Vagina (tissue), 2 donors: ENCODE measurements at regions not wholly inside any gene's neighbourhood (a gene's known extent, or its start where the extent isn't known, plus 50 kb on each side); places are given as distances from the start of the nearest gene placed in this dataset.

Source experiments
- DNase-seq, 2 donors: peaks; one replicate each; pipeline ENCODE4 v3.0.0-alpha.2; 2017; ENCODE audit errors: extremely low spot score in 2 of 2
- H3K27ac ChIP-seq: fragments of 200-600 bp; sonication (generic); one replicate; pipeline ENCODE4 v1.5.1; 2019
- H3K27me3 ChIP-seq: fragments of 200-600 bp; sonication (generic); one replicate; pipeline ENCODE4 v1.5.1; 2019
- H3K36me3 ChIP-seq, 2 donors: fragments of 200-600 bp; sonication (generic); one replicate each; pipeline ENCODE4 v1.5.1; 2017 to 2019
- H3K4me1 ChIP-seq: fragments of 200-600 bp; sonication (generic); one replicate; pipeline ENCODE4 v1.5.1; 2019
- H3K4me3 ChIP-seq, 2 donors: fragments of 200-600 bp; sonication (generic); 1 replicate in 1 of 2; 2 replicates in 1 of 2; pipeline ENCODE4 v1.5.1; 2016 to 2019
- H3K9me3 ChIP-seq: fragments of 200-600 bp; sonication (generic); one replicate; pipeline ENCODE4 v1.5.1; 2019
- POLR2A ChIP-seq, 2 donors: fragments of 450-650 bp; IDR thresholded peaks; one replicate each; pipeline ENCODE4 v1.6.1; 2017; ENCODE audit warnings: antibody characterized with exemption in 2 of 2, mild to moderate bottlenecking in 2 of 2, moderate library complexity in 2 of 2
- POLR2AphosphoS5 ChIP-seq, 2 donors: sonication (generic); formaldehyde crosslinking; IDR thresholded peaks; one replicate each; pipeline ENCODE4 v1.9.0; 2017; ENCODE audit warnings: antibody characterized with exemption in 2 of 2, mild to moderate bottlenecking in 2 of 2, low read depth in 1 of 2; ENCODE audit not compliant: insufficient read depth in 1 of 2
- intact Hi-C: fragments of 100-400 bp; cut with DNase I; formaldehyde crosslinking; loops from one replicate; pipeline ENCODE4 v1.15.1; 2023
- TF ChIP-seq, protein P1 (sequence below), 3 experiments: fragments of 450-650 bp in 2 of 3; fragments of 200-600 bp in 1 of 3; sonication (generic) in 1 of 3; IDR thresholded peaks; one replicate each; pipeline ENCODE4 v1.5.1; 2017 to 2019; ENCODE audit warnings: antibody characterized with exemption in 3 of 3, mild to moderate bottlenecking in 2 of 3, moderate library complexity in 2 of 3

DNA sequence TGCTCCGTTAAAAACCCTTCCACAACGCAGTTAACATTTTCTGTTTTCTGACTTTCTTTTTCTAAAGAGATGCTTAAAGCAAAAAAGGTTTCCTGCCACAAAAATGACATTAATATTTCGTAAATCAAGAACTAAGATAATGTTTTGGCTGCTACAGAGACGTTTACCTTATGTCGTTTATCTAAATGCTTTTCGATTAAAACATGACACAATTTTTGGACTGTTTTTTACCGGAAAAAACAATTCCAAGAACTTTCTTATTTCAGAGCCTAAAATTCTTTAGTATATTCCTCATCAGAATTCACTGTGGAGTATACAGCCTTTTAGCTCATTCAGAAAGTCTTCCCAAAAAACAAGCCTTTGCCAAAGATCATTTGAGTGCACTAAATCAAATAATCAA, 278.0 kb upstream of the TCF4 start:
- H3K36me3 ChIP-seq: no peaks in the 10 kb centered on the region
- no peak for DNase-seq
- no peaks in the 10 kb centered on the region for H3K27me3 ChIP-seq
- H3K4me1 ChIP-seq: no peaks in the 10 kb centered on the region
- intact Hi-C loops: no loop called here
- H3K27ac ChIP-seq: no peak overlapping the region
- H3K4me3 ChIP-seq: no peak overlapping the region
- no peaks in the 10 kb centered on the region for H3K9me3 ChIP-seq
- no peak for TF ChIP-seq POLR2AphosphoS5 (IDR thresholded peaks at IDR 0.05; ENCODE audit: insufficient read depth in 1 of 2, low read depth in 1 of 2)
- TF ChIP-seq, protein P1, sequence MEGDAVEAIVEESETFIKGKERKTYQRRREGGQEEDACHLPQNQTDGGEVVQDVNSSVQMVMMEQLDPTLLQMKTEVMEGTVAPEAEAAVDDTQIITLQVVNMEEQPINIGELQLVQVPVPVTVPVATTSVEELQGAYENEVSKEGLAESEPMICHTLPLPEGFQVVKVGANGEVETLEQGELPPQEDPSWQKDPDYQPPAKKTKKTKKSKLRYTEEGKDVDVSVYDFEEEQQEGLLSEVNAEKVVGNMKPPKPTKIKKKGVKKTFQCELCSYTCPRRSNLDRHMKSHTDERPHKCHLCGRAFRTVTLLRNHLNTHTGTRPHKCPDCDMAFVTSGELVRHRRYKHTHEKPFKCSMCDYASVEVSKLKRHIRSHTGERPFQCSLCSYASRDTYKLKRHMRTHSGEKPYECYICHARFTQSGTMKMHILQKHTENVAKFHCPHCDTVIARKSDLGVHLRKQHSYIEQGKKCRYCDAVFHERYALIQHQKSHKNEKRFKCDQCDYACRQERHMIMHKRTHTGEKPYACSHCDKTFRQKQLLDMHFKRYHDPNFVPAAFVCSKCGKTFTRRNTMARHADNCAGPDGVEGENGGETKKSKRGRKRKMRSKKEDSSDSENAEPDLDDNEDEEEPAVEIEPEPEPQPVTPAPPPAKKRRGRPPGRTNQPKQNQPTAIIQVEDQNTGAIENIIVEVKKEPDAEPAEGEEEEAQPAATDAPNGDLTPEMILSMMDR (IDR thresholded peaks at IDR 0.05): no peak
- TF ChIP-seq POLR2A (IDR thresholded peaks at IDR 0.05): no peak

- Histone ChIP-seq H3K9me3 (no peaks in the 10 kb centered on the region), H3K27me3 (no peaks in the 10 kb centered on the region), H3K4me1 (no peaks in the 10 kb centered on the region), H3K27ac (no peak overlapping the region), H3K4me3 (no peak overlapping the region), H3K36me3 (no peaks in the 10 kb centered on the region)
- intact Hi-C loops: no loop called here
- TF ChIP-seq POLR2AphosphoS5 (IDR thresholded peaks at IDR 0.05; ENCODE audit: insufficient read depth in 1 of 2, low read depth in 1 of 2) (no peak), POLR2A (IDR thresholded peaks at IDR 0.05) (no peak)
- TF ChIP-seq, protein P1 (IDR thresholded peaks at IDR 0.05): no peak
- no peak for DNase-seq
Observed at GRCh38 chr18:55864281-55864680, 276.3 kb upstream of the TCF4 start.

GRCh38 chr18:55863876-55864275, 275.9 kb upstream of the TCF4 start:
- TF ChIP-seq POLR2A (IDR thresholded peaks at IDR 0.05) (no peak), POLR2AphosphoS5 (IDR thresholded peaks at IDR 0.05; ENCODE audit: insufficient read depth in 1 of 2, low read depth in 1 of 2) (no peak)
- TF ChIP-seq, protein P1 (IDR thresholded peaks at IDR 0.05): no peak
- H3K4me3 ChIP-seq: no peak overlapping the region
- peak overlapping the region; percentile 35 for H3K27ac ChIP-seq
- no peaks in the 10 kb centered on the region for H3K4me1 ChIP-seq
- DNase-seq: no peak
- no peaks in the 10 kb centered on the region for H3K36me3 ChIP-seq
- H3K9me3 ChIP-seq: no peaks in the 10 kb centered on the region
- H3K27me3 ChIP-seq: no peaks in the 10 kb centered on the region
- intact Hi-C loops: no loop called here

DNA sequence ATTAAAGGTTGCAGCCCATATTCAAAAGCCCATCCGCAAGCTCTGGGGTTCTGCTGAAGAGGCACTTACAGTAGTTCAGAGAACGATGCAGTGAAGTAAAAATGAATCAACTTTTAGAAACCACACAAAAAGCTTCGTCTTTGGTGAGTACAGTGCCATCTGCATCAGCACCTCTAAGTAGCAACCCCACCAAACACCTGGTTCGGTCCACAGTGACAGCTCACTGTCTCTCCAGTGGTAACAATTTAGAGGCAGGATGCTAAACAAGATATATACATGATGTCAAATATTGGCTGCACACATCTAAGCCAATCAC, 275.4 kb upstream of the TCF4 start:
- peak overlapping the region; percentile 4 to 17 for H3K4me3 ChIP-seq
- H3K27ac ChIP-seq: peak overlapping the region; percentile 35
- no peak for DNase-seq
- H3K36me3 ChIP-seq: no peaks in the 10 kb centered on the region
- no peaks in the 10 kb centered on the region for H3K27me3 ChIP-seq
- no peaks in the 10 kb centered on the region for H3K4me1 ChIP-seq
- no peaks in the 10 kb centered on the region for H3K9me3 ChIP-seq
- intact Hi-C loops: no loop called here
- TF ChIP-seq POLR2AphosphoS5 (IDR thresholded peaks at IDR 0.05; ENCODE audit: insufficient read depth in 1 of 2, low read depth in 1 of 2) (no peak), POLR2A (IDR thresholded peaks at IDR 0.05) (no peak)
- TF ChIP-seq, protein P1 (IDR thresholded peaks at IDR 0.05): no peak

GRCh38 chr18:55862693-55863390, 274.9 kb upstream of the TCF4 start:
- H3K27ac ChIP-seq: peak overlapping the region; percentile 35
- no peaks in the 10 kb centered on the region for H3K9me3 ChIP-seq
- TF ChIP-seq POLR2A (IDR thresholded peaks at IDR 0.05) (no peak), POLR2AphosphoS5 (IDR thresholded peaks at IDR 0.05; ENCODE audit: insufficient read depth in 1 of 2, low read depth in 1 of 2) (no peak)
- TF ChIP-seq, protein P1 (IDR thresholded peaks at IDR 0.05): no peak
- intact Hi-C loops: no loop called here
- H3K27me3 ChIP-seq: no peaks in the 10 kb centered on the region
- H3K4me1 ChIP-seq: no peaks in the 10 kb centered on the region
- H3K4me3 ChIP-seq: peak overlapping the region; percentile 4 to 17
- H3K36me3 ChIP-seq: no peaks in the 10 kb centered on the region
- DNase-seq: no peak
